Activated naive CD4-positive, alpha-beta T cell (primary cell): ENCODE measurements at regions not wholly inside any gene's neighbourhood (a gene's known extent, or its start where the extent isn't known, plus 50 kb on each side); places are given as distances from the start of the nearest gene placed in this dataset.

Experiments
- DNase-seq, 4 experiments: peaks; one replicate each; lab custom pipeline; 2025; lab: John Stamatoyannopoulos, UW

GRCh38 chr6:148157841-148158240 lies 184.8 kb upstream of the SASH1 start:
- DNase-seq = no peak

- DNase-seq = no peak
These were observed 178.0 kb upstream of the SASH1 start for GRCh38 chr6:148164645-148165044.

GRCh38 chr6:148166339-148166968 lies 176.2 kb upstream of the SASH1 start:
- DNase-seq = no peak

GRCh38 chr6:148169706-148170105 lies 172.9 kb upstream of the SASH1 start:
- no peak for DNase-seq

GRCh38 chr6:148170286-148170685 lies 172.4 kb upstream of the SASH1 start:
- DNase-seq = no peak

GRCh38 chr6:148173548-148173947 lies 169.1 kb upstream of the SASH1 start:
- no peak for DNase-seq

GRCh38 chr6:148175550-148176188 lies 167.0 kb upstream of the SASH1 start:
- DNase-seq = no peak

GRCh38 chr6:148177589-148178233 lies 164.9 kb upstream of the SASH1 start:
- DNase-seq = peak in 1 of 4 experiments; percentile 11

- no peak for DNase-seq
These were observed 162.9 kb upstream of the SASH1 start for GRCh38 chr6:148179786-148180185.

- DNase-seq = no peak
These were observed 160.3 kb upstream of the SASH1 start for GRCh38 chr6:148182378-148182777.

GRCh38 chr6:148183776-148184175 lies 158.9 kb upstream of the SASH1 start:
- DNase-seq = no peak

GRCh38 chr6:148186916-148187315 lies 155.7 kb upstream of the SASH1 start:
- no peak for DNase-seq

- DNase-seq = no peak
These were observed 150.3 kb upstream of the SASH1 start for GRCh38 chr6:148192310-148192709.

- no peak for DNase-seq
These were observed 149.5 kb upstream of the SASH1 start for GRCh38 chr6:148193063-148193680.

GRCh38 chr6:148195511-148195910 lies 147.1 kb upstream of the SASH1 start:
- DNase-seq = no peak

- no peak for DNase-seq
These were observed 143.1 kb upstream of the SASH1 start for GRCh38 chr6:148199584-148199983.

- DNase-seq = no peak
These were observed 142.3 kb upstream of the SASH1 start for GRCh38 chr6:148200293-148200692.

GRCh38 chr6:148200781-148201180 lies 141.9 kb upstream of the SASH1 start:
- DNase-seq = no peak

- DNase-seq = no peak
These were observed 139.2 kb upstream of the SASH1 start for GRCh38 chr6:148203281-148203925.

- peak in 2 of 4 experiments; percentile 4 to 10 for DNase-seq
These were observed 138.7 kb upstream of the SASH1 start for GRCh38 chr6:148203970-148204369.

GRCh38 chr6:148208298-148208697 lies 134.3 kb upstream of the SASH1 start:
- DNase-seq = no peak

- DNase-seq = no peak
These were observed 130.8 kb upstream of the SASH1 start for GRCh38 chr6:148211777-148212324.
